ENCODE measurements at regions not wholly inside any gene's neighbourhood (a gene's known extent, or its start where the extent isn't known, plus 50 kb on each side); places are given as distances from the start of the nearest gene placed in this dataset.

- H3K27ac Mint-ChIP-seq, result peak overlapping the region; percentile 63
- no peaks in the 10 kb centered on the region for H3K9me3 Mint-ChIP-seq
- no peak overlapping the region for H3K4me3 Mint-ChIP-seq
- no peak for TF ChIP-seq CTCF (IDR thresholded peaks at IDR 0.05; ENCODE audit: unreplicated experiment)
- H3K4me1 Mint-ChIP-seq, result peaks cover 34% of the 10 kb centered on the region
- DNase-seq (ENCODE audit: low spot score in 2 of 2, unreplicated experiment in 2 of 2), result no peak
- no peaks in the 10 kb centered on the region for H3K27me3 Mint-ChIP-seq (ENCODE audit: low read depth)
- H3K36me3 Mint-ChIP-seq, result no peaks in the 10 kb centered on the region
These were observed 263.6 kb upstream of the GADL1 start for GRCh38 chr3:31157893-31158620.

- no peak overlapping the region for H3K4me3 Mint-ChIP-seq
- no peak for DNase-seq (ENCODE audit: low spot score in 2 of 2, unreplicated experiment in 2 of 2)
- H3K9me3 Mint-ChIP-seq, result no peaks in the 10 kb centered on the region
- peaks cover 38% of the 10 kb centered on the region for H3K4me1 Mint-ChIP-seq
- no peak for TF ChIP-seq CTCF (IDR thresholded peaks at IDR 0.05; ENCODE audit: unreplicated experiment)
- H3K36me3 Mint-ChIP-seq, result no peaks in the 10 kb centered on the region
- H3K27ac Mint-ChIP-seq, result no peak overlapping the region
- no peaks in the 10 kb centered on the region for H3K27me3 Mint-ChIP-seq (ENCODE audit: low read depth)
These were observed 265.0 kb upstream of the GADL1 start for GRCh38 chr3:31159331-31160039.

- H3K9me3 Mint-ChIP-seq, result peaks cover 4% of the 10 kb centered on the region
These were observed 267.4 kb upstream of the GADL1 start for GRCh38 chr3:31161889-31162288.

GRCh38 chr3:31164381-31164780, 269.9 kb upstream of the GADL1 start:
- no peak for DNase-seq (ENCODE audit: low spot score in 2 of 2, unreplicated experiment in 2 of 2)
- H3K27ac Mint-ChIP-seq, result no peak overlapping the region
- no peaks in the 10 kb centered on the region for H3K27me3 Mint-ChIP-seq (ENCODE audit: low read depth)
- no peak for TF ChIP-seq CTCF (IDR thresholded peaks at IDR 0.05; ENCODE audit: unreplicated experiment)
- H3K4me3 Mint-ChIP-seq, result no peak overlapping the region
- peaks cover 15% of the 10 kb centered on the region for H3K9me3 Mint-ChIP-seq
- peaks cover 2% of the 10 kb centered on the region for H3K36me3 Mint-ChIP-seq
- peaks cover 35% of the 10 kb centered on the region for H3K4me1 Mint-ChIP-seq

More at GRCh38 chr3:31161889-31162288, 267.4 kb upstream of the GADL1 start:
- Mint-ChIP-seq H3K27ac (no peak overlapping the region), H3K27me3 (ENCODE audit: low read depth) (no peaks in the 10 kb centered on the region), H3K36me3 (peaks cover 1% of the 10 kb centered on the region), H3K4me1 (peaks cover 55% of the 10 kb centered on the region), H3K4me3 (no peak overlapping the region)
- TF ChIP-seq CTCF (IDR thresholded peaks at IDR 0.05; ENCODE audit: unreplicated experiment), result no peak
- no peak for DNase-seq (ENCODE audit: low spot score in 2 of 2, unreplicated experiment in 2 of 2)

- no peaks in the 10 kb centered on the region for H3K27me3 Mint-ChIP-seq (ENCODE audit: low read depth)
- H3K27ac Mint-ChIP-seq, result peak overlapping the region; percentile 78
- H3K36me3 Mint-ChIP-seq, result peaks cover 2% of the 10 kb centered on the region
These were observed 271.0 kb upstream of the GADL1 start for GRCh38 chr3:31165399-31165860.

More at GRCh38 chr3:31165399-31165860, 271.0 kb upstream of the GADL1 start:
- TF ChIP-seq CTCF (IDR thresholded peaks at IDR 0.05; ENCODE audit: unreplicated experiment), result no peak
- H3K4me3 Mint-ChIP-seq, result peak overlapping the region; percentile 5
- H3K9me3 Mint-ChIP-seq, result peaks cover 15% of the 10 kb centered on the region
- no peak for DNase-seq (ENCODE audit: low spot score in 2 of 2, unreplicated experiment in 2 of 2)
- peaks cover 32% of the 10 kb centered on the region for H3K4me1 Mint-ChIP-seq
